ENCODE measurements at regions not wholly inside any gene's neighbourhood (a gene's known extent, or its start where the extent isn't known, plus 50 kb on each side); places are given as distances from the start of the nearest gene placed in this dataset.

GRCh38 chr22:49354516-49355210 lies 473.0 kb downstream of the BRD1 start:
- FAIRE-seq (no peak), DNase-seq (ENCODE audit: insufficient read length, low spot score) (no peak)
- TF ChIP-seq PAX5 (IDR thresholded peaks at IDR 0.05; ENCODE audit: insufficient read depth, low read length, severe bottlenecking) (no peak), POU2F2 (IDR thresholded peaks at IDR 0.05; ENCODE audit: low read depth, low read length) (no peak), SPI1 (IDR thresholded peaks at IDR 0.05; ENCODE audit: low read depth, low read length) (no peak), POLR2AphosphoS5 (IDR thresholded peaks at IDR 0.05; ENCODE audit: low read depth, low read length) (no peak), POLR2A (IDR thresholded peaks at IDR 0.05; ENCODE audit: low read depth, low read length) (no peak), TAF1 (IDR thresholded peaks at IDR 0.05; ENCODE audit: low read depth, low read length) (no peak)

- DNase-seq (ENCODE audit: insufficient read length, low spot score) (no peak), FAIRE-seq (no peak)
- no peak for TF ChIP-seq POLR2AphosphoS5 (IDR thresholded peaks at IDR 0.05; ENCODE audit: low read depth, low read length)
- no peak for TF ChIP-seq PAX5 (IDR thresholded peaks at IDR 0.05; ENCODE audit: insufficient read depth, low read length, severe bottlenecking)
- TF ChIP-seq SPI1 (IDR thresholded peaks at IDR 0.05; ENCODE audit: low read depth, low read length): no peak
- TF ChIP-seq POU2F2 (IDR thresholded peaks at IDR 0.05; ENCODE audit: low read depth, low read length): no peak
- TF ChIP-seq TAF1 (IDR thresholded peaks at IDR 0.05; ENCODE audit: low read depth, low read length): no peak
- TF ChIP-seq POLR2A (IDR thresholded peaks at IDR 0.05; ENCODE audit: low read depth, low read length): no peak
These were observed 474.4 kb downstream of the BRD1 start for GRCh38 chr22:49353235-49353634.

- FAIRE-seq (no peak), DNase-seq (ENCODE audit: insufficient read length, low spot score) (no peak)
- TF ChIP-seq PAX5 (IDR thresholded peaks at IDR 0.05; ENCODE audit: insufficient read depth, low read length, severe bottlenecking) (no peak), TAF1 (IDR thresholded peaks at IDR 0.05; ENCODE audit: low read depth, low read length) (no peak), POU2F2 (IDR thresholded peaks at IDR 0.05; ENCODE audit: low read depth, low read length) (no peak), SPI1 (IDR thresholded peaks at IDR 0.05; ENCODE audit: low read depth, low read length) (no peak)
These were observed 475.1 kb downstream of the BRD1 start for GRCh38 chr22:49352361-49353169.

DNA sequence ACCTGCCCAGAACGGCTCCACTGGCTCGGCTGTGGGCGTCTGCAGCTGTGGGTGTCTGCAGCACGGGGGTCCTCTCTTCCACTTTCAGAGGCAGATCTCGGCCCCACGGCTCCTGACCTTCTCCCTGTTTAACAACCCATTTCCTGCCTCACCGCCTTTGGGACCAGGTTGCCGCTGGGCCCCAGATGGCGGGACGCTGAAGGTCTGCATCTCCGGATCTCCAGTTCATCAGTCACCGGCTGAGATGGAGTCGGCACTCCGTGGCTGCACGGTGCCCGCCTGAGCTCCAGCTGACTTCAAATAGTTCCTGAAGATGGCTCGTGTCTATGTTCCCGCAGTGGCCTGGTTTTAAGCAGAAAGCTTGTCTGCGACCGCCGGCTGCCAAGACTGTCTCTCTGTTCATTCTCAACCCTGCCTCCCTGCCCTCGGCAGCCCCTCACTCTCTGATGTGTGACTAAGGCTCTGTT lies 475.9 kb downstream of the BRD1 start:
- DNase-seq (ENCODE audit: insufficient read length, low spot score): no peak
- FAIRE-seq: no peak
- TF ChIP-seq POLR2AphosphoS5 (IDR thresholded peaks at IDR 0.05; ENCODE audit: low read depth, low read length): no peak
- TF ChIP-seq POU2F2 (IDR thresholded peaks at IDR 0.05; ENCODE audit: low read depth, low read length): no peak
- no peak for TF ChIP-seq PAX5 (IDR thresholded peaks at IDR 0.05; ENCODE audit: insufficient read depth, low read length, severe bottlenecking)
- TF ChIP-seq TAF1 (IDR thresholded peaks at IDR 0.05; ENCODE audit: low read depth, low read length): no peak
- TF ChIP-seq POLR2A (IDR thresholded peaks at IDR 0.05; ENCODE audit: low read depth, low read length): no peak
- no peak for TF ChIP-seq SPI1 (IDR thresholded peaks at IDR 0.05; ENCODE audit: low read depth, low read length)

DNA sequence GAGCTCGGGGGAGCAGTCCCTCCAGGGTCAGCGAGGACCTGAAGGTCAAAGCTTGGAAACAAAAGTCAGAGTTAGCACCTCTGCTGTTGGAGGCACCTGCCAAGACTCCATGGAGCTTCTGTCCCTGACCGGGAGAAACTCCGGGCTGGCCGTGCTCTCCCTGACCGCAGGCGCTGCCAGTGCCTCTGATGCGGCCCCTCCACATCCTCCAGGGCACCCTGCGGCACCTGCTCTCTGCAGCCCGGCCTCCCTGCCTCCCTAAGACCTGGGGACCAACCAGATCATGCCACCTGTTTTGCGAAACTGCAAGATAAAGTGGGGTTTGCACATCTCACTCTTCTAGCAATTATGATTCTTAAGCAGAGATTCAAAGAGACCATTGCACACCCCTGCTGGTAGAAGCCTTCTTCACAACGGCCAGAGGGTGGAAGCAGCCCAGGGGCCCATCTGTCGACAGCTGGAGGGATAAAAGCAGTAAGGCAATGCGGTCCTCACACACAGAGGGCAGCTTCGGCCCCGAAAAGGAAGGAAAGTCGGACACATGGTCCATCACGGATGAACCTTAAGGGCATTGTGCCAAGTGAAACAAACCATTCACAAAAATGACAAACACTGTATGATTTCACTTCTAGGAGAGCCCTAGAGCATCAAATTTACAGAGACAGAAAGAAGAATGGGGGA lies 477.1 kb downstream of the BRD1 start:
- TF ChIP-seq POU2F2 (IDR thresholded peaks at IDR 0.05; ENCODE audit: low read depth, low read length) (no peak), POLR2AphosphoS5 (IDR thresholded peaks at IDR 0.05; ENCODE audit: low read depth, low read length) (no peak), SPI1 (IDR thresholded peaks at IDR 0.05; ENCODE audit: low read depth, low read length) (no peak), POLR2A (IDR thresholded peaks at IDR 0.05; ENCODE audit: low read depth, low read length) (no peak), TAF1 (IDR thresholded peaks at IDR 0.05; ENCODE audit: low read depth, low read length) (no peak)
- FAIRE-seq (no peak), DNase-seq (ENCODE audit: insufficient read length, low spot score) (no peak)

DNA sequence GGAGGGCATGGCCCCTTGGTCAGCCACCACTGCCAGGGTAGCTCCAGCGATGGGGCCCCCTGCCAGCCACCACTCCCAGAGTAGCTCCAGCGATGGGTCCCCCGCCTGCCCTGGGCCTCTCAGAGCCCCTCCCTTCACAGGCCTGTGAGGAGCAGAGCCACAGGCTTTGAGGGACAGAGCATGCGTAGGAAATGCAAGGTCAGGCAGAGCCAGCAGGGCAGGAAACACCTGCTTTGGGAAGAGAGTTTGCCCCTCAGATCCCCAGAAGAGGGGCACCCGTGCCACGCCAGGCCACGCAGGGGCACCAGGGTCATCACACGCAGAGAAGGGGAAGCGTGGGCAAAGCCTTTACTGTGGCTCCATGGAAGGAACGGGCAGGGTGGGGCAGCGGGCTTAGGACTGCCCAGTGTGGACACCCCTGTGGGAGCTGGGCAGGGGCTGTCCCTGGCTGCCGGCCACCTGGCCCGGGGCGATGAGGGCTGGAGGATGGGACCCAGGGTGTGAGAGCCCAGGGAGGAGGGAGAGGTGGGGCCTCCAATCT lies 477.8 kb downstream of the BRD1 start:
- DNase-seq (ENCODE audit: insufficient read length, low spot score): no peak
- TF ChIP-seq SPI1 (IDR thresholded peaks at IDR 0.05; ENCODE audit: low read depth, low read length) (no peak), POLR2A (IDR thresholded peaks at IDR 0.05; ENCODE audit: low read depth, low read length) (no peak), TAF1 (IDR thresholded peaks at IDR 0.05; ENCODE audit: low read depth, low read length) (no peak)
- FAIRE-seq: no peak

GRCh38 chr22:49349181-49349835 lies 478.4 kb downstream of the BRD1 start:
- FAIRE-seq (no peak), DNase-seq (ENCODE audit: insufficient read length, low spot score) (no peak)
- TF ChIP-seq POLR2A (IDR thresholded peaks at IDR 0.05; ENCODE audit: low read depth, low read length) (no peak), POLR2AphosphoS5 (IDR thresholded peaks at IDR 0.05; ENCODE audit: low read depth, low read length) (no peak), POU2F2 (IDR thresholded peaks at IDR 0.05; ENCODE audit: low read depth, low read length) (no peak)

GRCh38 chr22:49348631-49349030 lies 479.0 kb downstream of the BRD1 start:
- no peak for TF ChIP-seq PAX5 (IDR thresholded peaks at IDR 0.05; ENCODE audit: insufficient read depth, low read length, severe bottlenecking)
- no peak for TF ChIP-seq TAF1 (IDR thresholded peaks at IDR 0.05; ENCODE audit: low read depth, low read length)
- no peak for TF ChIP-seq SPI1 (IDR thresholded peaks at IDR 0.05; ENCODE audit: low read depth, low read length)
- no peak for TF ChIP-seq POU2F2 (IDR thresholded peaks at IDR 0.05; ENCODE audit: low read depth, low read length)
- no peak for TF ChIP-seq POLR2AphosphoS5 (IDR thresholded peaks at IDR 0.05; ENCODE audit: low read depth, low read length)
- TF ChIP-seq POLR2A (IDR thresholded peaks at IDR 0.05; ENCODE audit: low read depth, low read length): no peak
- FAIRE-seq: no peak

GRCh38 chr22:49347376-49347775 lies 480.3 kb downstream of the BRD1 start:
- DNase-seq (ENCODE audit: insufficient read length, low spot score): no peak
- no peak for FAIRE-seq
- TF ChIP-seq PAX5 (IDR thresholded peaks at IDR 0.05; ENCODE audit: insufficient read depth, low read length, severe bottlenecking): no peak
- no peak for TF ChIP-seq POLR2A (IDR thresholded peaks at IDR 0.05; ENCODE audit: low read depth, low read length)
- no peak for TF ChIP-seq POLR2AphosphoS5 (IDR thresholded peaks at IDR 0.05; ENCODE audit: low read depth, low read length)
- no peak for TF ChIP-seq TAF1 (IDR thresholded peaks at IDR 0.05; ENCODE audit: low read depth, low read length)
- TF ChIP-seq SPI1 (IDR thresholded peaks at IDR 0.05; ENCODE audit: low read depth, low read length): no peak
- no peak for TF ChIP-seq POU2F2 (IDR thresholded peaks at IDR 0.05; ENCODE audit: low read depth, low read length)

More at GRCh38 chr22:49348631-49349030, 479.0 kb downstream of the BRD1 start:
- DNase-seq (ENCODE audit: insufficient read length, low spot score): no peak

Measured in GM12891 (cell line).